Calu3 (cell line): ENCODE measurements at regions not wholly inside any gene's neighbourhood (a gene's known extent, or its start where the extent isn't known, plus 50 kb on each side); places are given as distances from the start of the nearest gene placed in this dataset.

ENCODE experiments used
- BruUV-seq: library from RNA; stranded (reverse); fragments of 400-500 nt; replicated peaks from 2 replicates; lab custom pipeline; 2021; lab: Mats Ljungman, UMichigan
- CTCF ChIA-PET: fragments of 300-600 bp; sonication (Branson Sonifier 250); formaldehyde crosslinking; loops from one replicate; lab custom pipeline; 2022; ENCODE audit warnings: antibody characterized with exemption; lab: Charles Lee
- DNase-seq: peaks from one replicate; pipeline ENCODE4 v3.0.0; 2022
- H3K27ac Mint-ChIP-seq: one replicate; pipeline ENCODE4 v1.8.0; 2022; ENCODE audit warnings: mixed read lengths; ENCODE audit not compliant: unreplicated experiment
- H3K27me3 Mint-ChIP-seq: one replicate; pipeline ENCODE4 v1.8.0; 2022; ENCODE audit warnings: mixed read lengths; ENCODE audit not compliant: unreplicated experiment
- H3K36me3 Mint-ChIP-seq: one replicate; pipeline ENCODE4 v1.8.0; 2022; ENCODE audit warnings: mild to moderate bottlenecking, moderate library complexity, mixed read lengths; ENCODE audit not compliant: insufficient read depth, unreplicated experiment
- H3K4me1 Mint-ChIP-seq: one replicate; pipeline ENCODE4 v1.8.0; 2022; ENCODE audit warnings: mild to moderate bottlenecking, low read depth, mixed read lengths; ENCODE audit not compliant: unreplicated experiment
- H3K4me3 Mint-ChIP-seq: one replicate; pipeline ENCODE4 v1.8.0; 2022; ENCODE audit warnings: mild to moderate bottlenecking, low read depth, moderate library complexity, mixed read lengths; ENCODE audit not compliant: unreplicated experiment
- H3K9me3 Mint-ChIP-seq: one replicate; pipeline ENCODE4 v1.8.0; 2022; ENCODE audit warnings: low read depth, mixed read lengths; ENCODE audit not compliant: unreplicated experiment
- CTCF ChIP-seq: fragments of 200-600 bp; IDR thresholded peaks from one replicate; pipeline ENCODE4 v1.8.0; 2022; ENCODE audit warnings: antibody characterized with exemption; ENCODE audit not compliant: unreplicated experiment
- intact Hi-C: fragments of 100-400 bp; cut with micrococcal nuclease; formaldehyde crosslinking; loops from one replicate; pipeline ENCODE4 v1.10.0; 2022; ENCODE audit not compliant: unreplicated experiment

- BruUV-seq, result no TSS peak
- H3K27me3 Mint-ChIP-seq, result no peaks in the 10 kb centered on the region
- no peak for DNase-seq
- H3K4me3 Mint-ChIP-seq, result no peak overlapping the region
- CTCF ChIA-PET, result no interaction called here
- H3K4me1 Mint-ChIP-seq, result no peaks in the 10 kb centered on the region
- H3K9me3 Mint-ChIP-seq, result peaks cover 6% of the 10 kb centered on the region
- no peak overlapping the region for H3K27ac Mint-ChIP-seq
- no peak for TF ChIP-seq CTCF
- intact Hi-C loops, result no loop called here
- no peaks in the 10 kb centered on the region for H3K36me3 Mint-ChIP-seq
These were observed 282.7 kb downstream of the KCNN2 start for GRCh38 chr5:114644576-114644975.

GRCh38 chr5:114636271-114636670 lies 274.4 kb downstream of the KCNN2 start:
- peaks cover 14% of the 10 kb centered on the region for H3K9me3 Mint-ChIP-seq
- CTCF ChIA-PET, result no interaction called here
- BruUV-seq, result no TSS peak
- DNase-seq, result no peak
- no peaks in the 10 kb centered on the region for H3K36me3 Mint-ChIP-seq
- intact Hi-C loops, result no loop called here
- no peaks in the 10 kb centered on the region for H3K4me1 Mint-ChIP-seq
- no peaks in the 10 kb centered on the region for H3K27me3 Mint-ChIP-seq
- H3K27ac Mint-ChIP-seq, result no peak overlapping the region
- TF ChIP-seq CTCF, result no peak
- H3K4me3 Mint-ChIP-seq, result no peak overlapping the region

DNA sequence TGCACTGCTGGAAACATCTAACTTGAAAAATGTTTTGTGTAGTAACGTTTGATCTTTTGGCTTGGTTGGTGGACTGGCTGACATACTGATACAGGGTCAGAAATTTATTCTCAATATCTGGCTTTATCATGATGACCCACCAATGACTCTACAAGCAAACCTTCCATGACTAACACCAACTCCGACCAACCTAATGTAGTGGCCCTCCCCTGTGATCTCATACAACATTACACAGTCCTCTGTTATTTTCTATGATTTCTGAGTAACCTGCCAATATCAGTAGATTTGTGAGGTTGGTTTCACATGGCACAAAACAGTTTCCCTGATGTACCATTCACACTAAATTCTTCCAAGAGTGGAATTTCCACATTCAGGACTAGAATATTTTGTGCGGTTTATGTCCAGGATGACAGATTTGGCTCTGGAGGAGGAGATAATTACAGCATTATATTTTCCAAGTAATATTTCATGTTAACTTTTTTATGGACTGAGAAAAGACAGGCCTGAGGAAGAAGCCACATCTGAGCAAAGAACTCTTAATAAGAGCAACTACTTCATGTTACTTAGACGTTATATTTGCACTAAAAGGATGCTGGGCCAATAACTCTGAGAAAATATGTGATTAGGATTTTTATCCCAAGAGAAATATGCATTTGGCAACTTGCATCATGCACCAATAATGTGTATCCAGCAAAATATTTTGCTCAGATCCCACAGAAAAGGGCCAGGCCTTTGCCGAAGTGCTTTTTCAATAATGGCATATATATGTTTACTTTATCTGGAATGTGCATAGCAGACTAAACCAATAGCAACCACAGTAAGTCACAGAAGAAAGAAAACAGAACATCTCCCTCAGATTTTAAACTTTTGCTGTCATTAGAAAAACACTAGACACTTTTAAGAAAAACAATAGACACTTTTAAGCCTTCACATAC lies 273.4 kb downstream of the KCNN2 start:
- Mint-ChIP-seq H3K4me1 (no peaks in the 10 kb centered on the region), H3K9me3 (peaks cover 14% of the 10 kb centered on the region), H3K27me3 (no peaks in the 10 kb centered on the region), H3K4me3 (no peak overlapping the region), H3K36me3 (no peaks in the 10 kb centered on the region), H3K27ac (no peak overlapping the region)
- no peak for DNase-seq
- CTCF ChIA-PET, result no interaction called here
- intact Hi-C loops, result no loop called here
- no TSS peak for BruUV-seq
- no peak for TF ChIP-seq CTCF

- Mint-ChIP-seq H3K4me3 (no peak overlapping the region), H3K9me3 (peaks cover 14% of the 10 kb centered on the region), H3K36me3 (no peaks in the 10 kb centered on the region), H3K27me3 (no peaks in the 10 kb centered on the region), H3K27ac (no peak overlapping the region), H3K4me1 (no peaks in the 10 kb centered on the region)
- BruUV-seq, result no TSS peak
- intact Hi-C loops, result no loop called here
- DNase-seq, result no peak
- CTCF ChIA-PET, result no interaction called here
- no peak for TF ChIP-seq CTCF
These were observed 272.6 kb downstream of the KCNN2 start for GRCh38 chr5:114634517-114634916.
